Kidney (tissue), 13 donors: ENCODE measurements at regions not wholly inside any gene's neighbourhood (a gene's known extent, or its start where the extent isn't known, plus 50 kb on each side); places are given as distances from the start of the nearest gene placed in this dataset.
"Not testable (repeated sequence)": the region's sequence is repeated elsewhere in the genome, so short reads cannot be mapped to it uniquely, and the experiment has no call there.

Experiments
- DNase-seq, 5 donors: peaks; one replicate each; pipeline ENCODE4 v3.0.0-alpha.2; 2013 to 2020
- FAIRE-seq: peaks from 2 replicates; lab custom pipeline; 2012; peaks lifted over from hg19 to GRCh38; lab: Jason Lieb, UNC
- H3K27ac ChIP-seq, 2 donors: one replicate each; pipeline ENCODE4 v1.7.0; 2013; ENCODE audit warnings: low read depth in 2 of 2, low read length in 2 of 2, inconsistent platforms in 1 of 2
- H3K27me3 ChIP-seq: one replicate; pipeline ENCODE4 v1.7.1; 2013; ENCODE audit warnings: low read length, inconsistent platforms; ENCODE audit not compliant: control insufficient read depth, insufficient read depth
- H3K36me3 ChIP-seq, 3 donors: one replicate each; pipeline versions ENCODE4 v1.7.0 to v1.7.1; 2013; ENCODE audit warnings: low read length in 3 of 3, control low read depth in 1 of 3, inconsistent platforms in 1 of 3; ENCODE audit not compliant: insufficient read depth in 3 of 3, control insufficient read depth in 2 of 3
- H3K4me1 ChIP-seq, 3 donors: one replicate each; pipeline versions ENCODE4 v1.7.0 to v1.7.1; 2013; ENCODE audit warnings: low read length in 3 of 3, inconsistent platforms in 1 of 3, low read depth in 1 of 3; ENCODE audit not compliant: control insufficient read depth in 2 of 3, insufficient read depth in 2 of 3
- H3K4me3 ChIP-seq, 3 donors: one replicate each; pipeline versions ENCODE4 v1.7.0 to v1.8.1; 2013; ENCODE audit warnings: low read length in 3 of 3, control low read depth in 1 of 3, inconsistent platforms in 1 of 3
- H3K9ac ChIP-seq, 3 donors: one replicate each; pipeline versions ENCODE4 v1.7.0 to v1.7.1; 2013; ENCODE audit warnings: low read length in 3 of 3, control low read depth in 1 of 3, inconsistent platforms in 1 of 3
- H3K9me3 ChIP-seq, 3 donors: one replicate each; pipeline versions ENCODE4 v1.7.0 to v1.7.1; 2013; ENCODE audit warnings: low read length in 3 of 3, control low read depth in 1 of 3, inconsistent platforms in 1 of 3; ENCODE audit not compliant: control insufficient read depth in 2 of 3, insufficient read depth in 1 of 3
- CTCF ChIP-seq: IDR thresholded peaks from 3 replicates; pipeline ENCODE4 v1.5.1; 2012; ENCODE audit warnings: mild to moderate bottlenecking, moderate library complexity, borderline replicate concordance; ENCODE audit not compliant: insufficient read depth; ENCODE audit errors: extremely low read depth
- intact Hi-C: fragments of 100-400 bp; cut with DNase I; formaldehyde crosslinking; loops from one replicate; pipeline ENCODE4 v1.11.1; 2022
- donor health status: control.
- donor health status: control.
- donor health status: control.
- donor health status: control.
- donor health status: control.
- donor health status: DM: yes; HTN: yes; CAD: no.
- donor health status: Normal renal cell carcinoma (clear cell type).

- FAIRE-seq (no peak), DNase-seq (peak in 2 of 5 donors; percentile 24 to 86)
- no peak overlapping the region for H3K9ac ChIP-seq
- no peak overlapping the region for H3K27ac ChIP-seq
- no peak for TF ChIP-seq CTCF
- no peaks in the 10 kb centered on the region for H3K9me3 ChIP-seq
- no peaks in the 10 kb centered on the region for H3K36me3 ChIP-seq
- no peak overlapping the region for H3K4me3 ChIP-seq
- peaks cover 0 to 3% (median 0%) of the 10 kb centered on the region in 3 donors for H3K4me1 ChIP-seq
- intact Hi-C loops = no loop called here
- H3K27me3 ChIP-seq = no peaks in the 10 kb centered on the region
Measured at GRCh38 chr7:91383053-91383904, 119.0 kb downstream of the FZD1 start.

GRCh38 chr7:91383905-91384274, 119.7 kb downstream of the FZD1 start:
- Histone ChIP-seq H3K27ac (no peak overlapping the region), H3K4me1 (peaks cover 0 to 3% (median 0%) of the 10 kb centered on the region in 3 donors), H3K9me3 (no peaks in the 10 kb centered on the region), H3K36me3 (no peaks in the 10 kb centered on the region), H3K4me3 (no peak overlapping the region), H3K27me3 (no peaks in the 10 kb centered on the region), H3K9ac (no peak overlapping the region)
- intact Hi-C loops = no loop called here
- DNase-seq (no peak), FAIRE-seq (no peak)
- no peak for TF ChIP-seq CTCF

GRCh38 chr7:91394757-91395156, 130.5 kb downstream of the FZD1 start:
- H3K4me1 ChIP-seq, H3K27me3 ChIP-seq, H3K9ac ChIP-seq, DNase-seq, H3K36me3 ChIP-seq, FAIRE-seq, H3K4me3 ChIP-seq, H3K9me3 ChIP-seq, H3K27ac ChIP-seq, intact Hi-C loops: not testable (repeated sequence)

GRCh38 chr7:91395313-91395712, 131.1 kb downstream of the FZD1 start:
- FAIRE-seq, H3K4me1 ChIP-seq, H3K4me3 ChIP-seq, intact Hi-C loops, H3K9me3 ChIP-seq, H3K36me3 ChIP-seq, H3K27me3 ChIP-seq, DNase-seq, H3K27ac ChIP-seq, H3K9ac ChIP-seq: not testable (repeated sequence)
